ENCODE measurements at regions not wholly inside any gene's neighbourhood (a gene's known extent, or its start where the extent isn't known, plus 50 kb on each side); places are given as distances from the start of the nearest gene placed in this dataset.

DNA sequence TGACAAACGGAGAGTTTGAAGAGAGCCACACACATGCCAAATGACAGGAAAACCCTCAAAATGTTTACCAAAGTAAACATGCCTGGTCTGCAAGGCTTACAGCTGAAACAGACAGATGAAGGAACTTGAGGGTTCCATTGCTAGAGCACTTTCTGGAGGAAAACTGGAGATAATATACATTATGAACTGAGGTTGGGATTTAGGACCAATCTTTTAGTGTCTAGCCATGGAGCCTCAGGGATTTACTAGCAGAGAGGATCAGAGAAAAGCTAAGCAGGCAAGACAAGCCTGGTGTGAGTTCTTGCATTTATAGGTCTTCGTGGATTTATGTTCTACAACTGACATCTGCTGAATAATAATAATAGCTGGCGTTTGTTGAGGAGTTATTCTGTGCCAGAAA is 205.3 kb downstream of the AEBP2 start:
- no peak for DNase-seq (ENCODE audit: low spot score)
- TF ChIP-seq, protein P1, sequence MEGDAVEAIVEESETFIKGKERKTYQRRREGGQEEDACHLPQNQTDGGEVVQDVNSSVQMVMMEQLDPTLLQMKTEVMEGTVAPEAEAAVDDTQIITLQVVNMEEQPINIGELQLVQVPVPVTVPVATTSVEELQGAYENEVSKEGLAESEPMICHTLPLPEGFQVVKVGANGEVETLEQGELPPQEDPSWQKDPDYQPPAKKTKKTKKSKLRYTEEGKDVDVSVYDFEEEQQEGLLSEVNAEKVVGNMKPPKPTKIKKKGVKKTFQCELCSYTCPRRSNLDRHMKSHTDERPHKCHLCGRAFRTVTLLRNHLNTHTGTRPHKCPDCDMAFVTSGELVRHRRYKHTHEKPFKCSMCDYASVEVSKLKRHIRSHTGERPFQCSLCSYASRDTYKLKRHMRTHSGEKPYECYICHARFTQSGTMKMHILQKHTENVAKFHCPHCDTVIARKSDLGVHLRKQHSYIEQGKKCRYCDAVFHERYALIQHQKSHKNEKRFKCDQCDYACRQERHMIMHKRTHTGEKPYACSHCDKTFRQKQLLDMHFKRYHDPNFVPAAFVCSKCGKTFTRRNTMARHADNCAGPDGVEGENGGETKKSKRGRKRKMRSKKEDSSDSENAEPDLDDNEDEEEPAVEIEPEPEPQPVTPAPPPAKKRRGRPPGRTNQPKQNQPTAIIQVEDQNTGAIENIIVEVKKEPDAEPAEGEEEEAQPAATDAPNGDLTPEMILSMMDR (IDR thresholded peaks at IDR 0.05; ENCODE audit: extremely low read depth, missing control alignments) = no peak

DNA sequence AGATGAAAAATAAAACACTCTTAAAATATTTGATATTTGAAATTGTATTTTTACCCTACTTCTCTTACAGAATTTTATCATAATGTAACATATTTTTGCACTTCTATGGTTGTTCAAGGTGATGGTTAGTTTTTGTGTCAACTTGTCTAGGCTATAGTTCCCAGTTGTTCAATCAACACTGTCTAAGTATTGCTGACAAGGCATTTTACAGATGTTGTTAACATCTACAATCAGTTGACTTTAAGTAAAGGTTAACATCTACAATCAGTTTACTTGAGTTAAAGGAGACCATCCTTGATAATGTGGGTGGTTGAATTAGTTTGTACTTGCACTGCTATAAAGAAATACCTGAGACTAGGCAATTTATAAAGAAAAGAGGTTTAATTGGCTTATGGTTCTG is 206.5 kb downstream of the AEBP2 start:
- TF ChIP-seq, protein P1 (IDR thresholded peaks at IDR 0.05; ENCODE audit: extremely low read depth, missing control alignments) = no peak
- DNase-seq (ENCODE audit: low spot score) = no peak

DNA sequence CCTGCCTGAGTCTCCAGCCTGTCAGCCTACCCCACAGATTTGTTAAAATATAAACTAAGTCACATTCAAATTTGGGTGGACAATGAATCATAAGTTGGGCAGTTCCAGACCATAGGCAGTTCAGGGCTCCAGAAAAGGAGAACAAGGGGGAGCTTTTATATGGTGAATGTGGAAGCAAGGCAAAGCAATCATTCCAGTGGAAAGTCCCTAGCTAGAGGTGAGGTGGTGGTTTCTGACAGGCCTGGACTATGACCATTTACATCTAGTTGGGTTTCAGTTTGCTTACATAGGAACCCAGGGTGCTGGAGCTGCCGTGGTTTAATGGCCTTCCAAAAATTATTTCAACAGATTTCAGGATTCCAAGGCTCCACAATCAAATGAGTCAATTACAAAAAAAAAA is 207.3 kb downstream of the AEBP2 start:
- DNase-seq (ENCODE audit: low spot score) = no peak
- TF ChIP-seq, protein P1 (IDR thresholded peaks at IDR 0.05; ENCODE audit: extremely low read depth, missing control alignments) = no peak

DNA sequence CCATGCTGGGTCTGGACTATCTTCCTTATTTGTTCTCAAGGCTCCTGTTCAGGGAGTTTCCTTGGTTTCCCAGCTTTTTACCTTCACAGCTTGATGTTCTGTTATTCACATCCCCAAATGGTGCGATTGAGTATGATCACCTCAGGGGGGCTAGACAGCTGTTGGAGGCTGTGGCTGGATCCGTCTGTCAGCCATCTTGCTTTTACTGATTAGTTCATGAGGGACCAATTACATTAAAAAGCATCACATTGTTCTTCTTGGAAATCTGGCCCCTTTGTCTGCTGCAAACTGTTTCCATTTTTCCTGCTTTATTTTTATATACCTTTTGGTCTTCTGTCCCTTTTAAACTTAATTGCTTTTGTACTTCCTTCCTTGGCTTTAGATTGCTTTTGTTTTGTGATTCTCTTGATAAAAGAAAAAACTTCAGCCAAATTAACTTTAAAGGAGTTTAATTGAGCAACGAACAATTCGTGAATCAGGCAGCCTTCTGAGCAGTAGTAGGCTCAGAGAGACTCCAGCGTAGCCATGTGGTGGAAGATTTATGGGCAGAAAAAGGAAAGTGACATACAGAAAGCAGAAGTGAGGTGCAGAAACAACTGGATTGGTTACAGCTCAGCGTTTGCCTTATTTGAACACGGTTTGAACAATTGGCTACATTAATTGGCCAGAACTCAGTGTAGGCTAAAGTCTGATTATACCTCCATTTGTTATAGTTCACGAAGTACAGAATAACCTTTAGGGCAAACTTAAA is 208.7 kb downstream of the AEBP2 start:
- TF ChIP-seq, protein P1 (IDR thresholded peaks at IDR 0.05; ENCODE audit: extremely low read depth, missing control alignments) = no peak
- no peak for DNase-seq (ENCODE audit: low spot score)

DNA sequence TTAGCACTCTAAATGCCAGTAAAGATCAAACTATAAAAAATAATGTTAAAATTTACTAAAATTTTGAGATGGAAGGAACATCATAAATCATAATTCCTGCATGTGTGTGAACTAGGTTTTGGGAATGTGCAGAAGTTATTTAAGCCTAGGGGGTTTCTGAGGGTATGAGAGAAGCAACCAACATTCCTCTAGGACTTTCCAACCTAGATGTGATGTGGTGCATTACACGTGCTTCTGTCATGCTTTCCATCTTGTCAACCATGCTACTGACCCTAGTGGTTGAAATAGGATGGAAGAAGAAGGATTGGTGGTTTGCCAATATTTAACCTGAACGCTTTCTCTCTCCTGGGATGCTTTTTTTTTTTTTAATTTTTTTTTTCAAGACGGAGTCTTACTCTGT is 209.3 kb downstream of the AEBP2 start:
- DNase-seq (ENCODE audit: low spot score) = no peak
- TF ChIP-seq, protein P1 (IDR thresholded peaks at IDR 0.05; ENCODE audit: extremely low read depth, missing control alignments) = no peak

DNA sequence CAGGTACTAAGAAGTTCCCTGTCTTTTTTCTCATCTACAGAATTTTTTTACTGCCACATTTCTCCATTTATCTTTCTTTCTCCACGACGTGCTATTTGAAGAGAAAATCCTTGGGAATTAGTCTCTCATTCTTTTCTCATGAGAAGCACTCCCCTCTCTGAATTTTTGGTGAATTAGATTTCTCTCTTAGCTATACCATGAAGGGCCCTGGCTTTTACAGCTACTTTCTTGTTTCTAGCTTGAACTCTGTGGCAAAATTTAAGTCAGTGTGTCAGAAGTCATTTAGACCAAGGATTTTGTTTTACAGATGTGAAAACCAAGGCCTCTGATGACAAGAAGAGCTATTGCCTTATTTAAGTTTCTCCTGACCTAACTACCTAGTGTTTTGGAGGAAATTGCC is 213.1 kb downstream of the AEBP2 start:
- DNase-seq (ENCODE audit: low spot score) = no peak
- TF ChIP-seq, protein P1 (IDR thresholded peaks at IDR 0.05; ENCODE audit: extremely low read depth, missing control alignments) = no peak

DNA sequence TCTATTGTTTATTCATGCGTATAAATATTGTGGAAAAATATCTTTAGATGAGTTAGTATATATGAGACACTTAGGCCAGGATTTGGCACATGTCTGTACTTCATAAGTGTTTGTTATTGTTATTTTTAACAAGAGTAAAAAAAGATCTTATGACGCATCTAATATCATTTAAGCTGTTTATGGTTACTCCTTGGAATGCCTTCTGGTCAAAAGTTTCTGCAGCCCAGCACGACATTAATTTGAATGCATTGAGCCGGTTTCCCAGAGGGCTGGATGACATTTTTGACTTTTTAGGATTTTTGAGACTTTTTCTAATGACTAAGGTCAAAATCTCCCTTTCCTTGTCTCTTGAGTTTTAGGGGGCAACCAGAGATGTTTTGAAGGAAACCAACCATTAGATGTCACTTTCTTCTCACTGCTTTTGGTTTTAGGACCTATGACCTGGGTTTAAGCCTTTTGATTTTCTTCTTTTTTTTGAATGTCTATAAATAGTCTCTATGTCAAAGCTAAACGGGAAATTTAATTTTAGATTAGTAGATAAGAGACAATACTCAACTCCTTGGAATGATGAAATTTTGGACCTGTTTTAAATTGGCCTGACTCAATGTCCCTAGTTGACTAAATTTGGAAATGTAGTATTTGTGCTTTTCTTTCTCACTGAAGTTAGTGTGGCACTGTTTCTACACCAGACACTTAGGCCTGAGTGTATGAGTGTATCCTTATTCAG is 215.5 kb downstream of the AEBP2 start:
- TF ChIP-seq, protein P1 (IDR thresholded peaks at IDR 0.05; ENCODE audit: extremely low read depth, missing control alignments) = no peak
- DNase-seq (ENCODE audit: low spot score) = no peak
